ENCODE measurements at regions not wholly inside any gene's neighbourhood (a gene's known extent, or its start where the extent isn't known, plus 50 kb on each side); places are given as distances from the start of the nearest gene placed in this dataset.

DNA sequence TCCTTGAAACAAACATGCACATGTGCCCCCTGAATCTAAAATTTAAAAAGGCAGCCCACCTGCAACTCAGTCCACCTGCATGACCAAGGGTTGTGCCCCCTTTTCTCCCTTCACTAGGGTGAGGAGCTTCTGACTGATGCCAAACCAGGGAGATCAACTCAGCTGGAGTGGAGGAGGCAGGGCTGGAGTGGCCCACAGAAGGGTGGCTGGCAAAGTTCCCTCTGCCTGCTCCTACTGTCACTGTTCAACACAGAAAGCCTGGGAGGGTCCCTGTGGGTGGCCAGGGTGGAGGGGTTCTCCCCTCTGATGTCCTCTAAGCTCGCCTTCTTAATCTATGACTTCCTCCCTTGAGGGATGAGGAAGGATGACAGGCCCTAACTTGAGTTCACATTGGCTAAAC, 55.7 kb upstream of the ANTXRL start:
- no peak for DNase-seq
- no peaks in the 10 kb centered on the region for H4K20me1 ChIP-seq (ENCODE audit: insufficient read depth, low read length)
- no peak overlapping the region for H3K9ac ChIP-seq (ENCODE audit: low read length)
- H3K4me1 ChIP-seq (ENCODE audit: low read length) = 0 out of 2 replicates have a peak, but pooled peaks cover 3% of the 10 kb centered on the region
- H3K4me2 ChIP-seq (ENCODE audit: low read depth, low read length) = no peak overlapping the region
- H3K36me3 ChIP-seq (replicated peaks; ENCODE audit: insufficient read depth, low read length) = no peaks in the 10 kb centered on the region
- H3K9me3 ChIP-seq (replicated peaks; ENCODE audit: insufficient read depth, low read length) = no peaks in the 10 kb centered on the region
- no peak for TF ChIP-seq EZH2phosphoT487 (IDR thresholded peaks at IDR 0.05; ENCODE audit: low read length)
- TF ChIP-seq EZH2 (optimal IDR thresholded peaks at IDR 0.05; ENCODE audit: low read depth, low read length) = no peak
- TF ChIP-seq, protein P1, sequence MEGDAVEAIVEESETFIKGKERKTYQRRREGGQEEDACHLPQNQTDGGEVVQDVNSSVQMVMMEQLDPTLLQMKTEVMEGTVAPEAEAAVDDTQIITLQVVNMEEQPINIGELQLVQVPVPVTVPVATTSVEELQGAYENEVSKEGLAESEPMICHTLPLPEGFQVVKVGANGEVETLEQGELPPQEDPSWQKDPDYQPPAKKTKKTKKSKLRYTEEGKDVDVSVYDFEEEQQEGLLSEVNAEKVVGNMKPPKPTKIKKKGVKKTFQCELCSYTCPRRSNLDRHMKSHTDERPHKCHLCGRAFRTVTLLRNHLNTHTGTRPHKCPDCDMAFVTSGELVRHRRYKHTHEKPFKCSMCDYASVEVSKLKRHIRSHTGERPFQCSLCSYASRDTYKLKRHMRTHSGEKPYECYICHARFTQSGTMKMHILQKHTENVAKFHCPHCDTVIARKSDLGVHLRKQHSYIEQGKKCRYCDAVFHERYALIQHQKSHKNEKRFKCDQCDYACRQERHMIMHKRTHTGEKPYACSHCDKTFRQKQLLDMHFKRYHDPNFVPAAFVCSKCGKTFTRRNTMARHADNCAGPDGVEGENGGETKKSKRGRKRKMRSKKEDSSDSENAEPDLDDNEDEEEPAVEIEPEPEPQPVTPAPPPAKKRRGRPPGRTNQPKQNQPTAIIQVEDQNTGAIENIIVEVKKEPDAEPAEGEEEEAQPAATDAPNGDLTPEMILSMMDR (IDR thresholded peaks at IDR 0.05; ENCODE audit: low read length) = no peak
- H3K27me3 ChIP-seq (replicated peaks; ENCODE audit: insufficient read depth, low read length) = no peaks in the 10 kb centered on the region
- H3F3A ChIP-seq (ENCODE audit: insufficient read depth, low read length) = no peaks in the 10 kb centered on the region
- H3K4me3 ChIP-seq (ENCODE audit: low read length) = no peak overlapping the region
- no peak overlapping the region for H3K27ac ChIP-seq (ENCODE audit: low read length)
- H3K9me2 ChIP-seq (replicated peaks; ENCODE audit: insufficient read depth, low read length) = no peaks in the 10 kb centered on the region
- no peak overlapping the region for H2AFZ ChIP-seq (ENCODE audit: low read length)
- H3K79me2 ChIP-seq (ENCODE audit: low read length) = no peaks in the 10 kb centered on the region

DNA sequence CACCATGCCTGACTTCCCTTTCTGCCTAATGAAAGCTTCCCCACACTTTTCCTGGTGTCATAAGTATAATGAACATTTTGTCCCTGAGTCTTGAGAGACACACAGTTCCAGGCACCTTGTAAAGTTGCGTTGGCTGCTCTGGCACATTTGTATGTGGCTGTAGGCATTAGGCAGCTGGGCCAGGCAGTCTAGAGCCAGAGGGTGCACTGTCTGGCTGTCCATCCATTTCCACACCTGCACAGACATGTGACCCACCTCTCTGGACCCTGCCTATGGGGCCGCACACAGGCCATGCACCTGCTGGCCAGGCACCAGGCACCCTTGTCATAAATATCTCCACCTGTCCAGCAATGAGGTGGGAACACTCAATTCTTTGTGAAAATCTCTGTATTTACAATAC, 54.7 kb upstream of the ANTXRL start:
- Histone ChIP-seq H2AFZ (ENCODE audit: low read length) (no peak overlapping the region), H3K27me3 (replicated peaks; ENCODE audit: insufficient read depth, low read length) (no peaks in the 10 kb centered on the region), H4K20me1 (ENCODE audit: insufficient read depth, low read length) (no peaks in the 10 kb centered on the region), H3K9me3 (replicated peaks; ENCODE audit: insufficient read depth, low read length) (no peaks in the 10 kb centered on the region), H3K4me3 (ENCODE audit: low read length) (no peak overlapping the region), H3K4me1 (ENCODE audit: low read length) (0 out of 2 replicates have a peak, but pooled peaks cover 3% of the 10 kb centered on the region), H3F3A (ENCODE audit: insufficient read depth, low read length) (no peaks in the 10 kb centered on the region), H3K4me2 (ENCODE audit: low read depth, low read length) (no peak overlapping the region), H3K36me3 (replicated peaks; ENCODE audit: insufficient read depth, low read length) (no peaks in the 10 kb centered on the region), H3K27ac (ENCODE audit: low read length) (no peak overlapping the region), H3K9me2 (replicated peaks; ENCODE audit: insufficient read depth, low read length) (no peaks in the 10 kb centered on the region), H3K79me2 (ENCODE audit: low read length) (no peaks in the 10 kb centered on the region), H3K9ac (ENCODE audit: low read length) (no peak overlapping the region)
- DNase-seq = no peak
- TF ChIP-seq EZH2 (optimal IDR thresholded peaks at IDR 0.05; ENCODE audit: low read depth, low read length) (no peak), EZH2phosphoT487 (IDR thresholded peaks at IDR 0.05; ENCODE audit: low read length) (no peak)
- TF ChIP-seq, protein P1 (IDR thresholded peaks at IDR 0.05; ENCODE audit: low read length) = no peak

DNA sequence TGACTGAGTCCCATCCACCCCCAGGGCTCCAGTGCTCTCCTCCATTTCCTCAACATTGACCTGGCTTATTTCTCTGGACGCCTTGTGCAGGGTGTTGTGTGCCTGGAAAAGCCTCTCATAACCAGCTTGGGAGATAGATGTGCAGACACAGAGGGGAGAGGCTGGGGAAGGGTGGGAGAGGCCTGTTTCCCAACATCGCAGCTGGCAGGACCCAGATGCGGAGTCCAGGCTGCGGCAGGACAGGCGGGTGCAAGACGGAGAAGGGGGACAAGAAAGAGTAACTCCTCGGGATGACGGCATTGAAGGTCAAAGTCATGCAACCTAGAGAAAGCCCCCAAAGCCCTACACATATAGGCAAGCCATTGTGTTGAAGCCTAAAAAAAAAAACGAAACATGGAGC, 54.1 kb upstream of the ANTXRL start:
- Histone ChIP-seq H4K20me1 (ENCODE audit: insufficient read depth, low read length) (no peaks in the 10 kb centered on the region), H3K79me2 (ENCODE audit: low read length) (no peaks in the 10 kb centered on the region), H3F3A (ENCODE audit: insufficient read depth, low read length) (no peaks in the 10 kb centered on the region), H3K4me1 (ENCODE audit: low read length) (0 out of 2 replicates have a peak, but pooled peaks cover 3% of the 10 kb centered on the region), H3K27me3 (replicated peaks; ENCODE audit: insufficient read depth, low read length) (no peaks in the 10 kb centered on the region), H3K9me3 (replicated peaks; ENCODE audit: insufficient read depth, low read length) (no peaks in the 10 kb centered on the region), H3K9me2 (replicated peaks; ENCODE audit: insufficient read depth, low read length) (no peaks in the 10 kb centered on the region), H3K4me2 (ENCODE audit: low read depth, low read length) (no peak overlapping the region), H2AFZ (ENCODE audit: low read length) (no peak overlapping the region), H3K27ac (ENCODE audit: low read length) (no peak overlapping the region), H3K36me3 (replicated peaks; ENCODE audit: insufficient read depth, low read length) (no peaks in the 10 kb centered on the region), H3K4me3 (ENCODE audit: low read length) (no peak overlapping the region), H3K9ac (ENCODE audit: low read length) (no peak overlapping the region)
- TF ChIP-seq EZH2 (optimal IDR thresholded peaks at IDR 0.05; ENCODE audit: low read depth, low read length) = no peak
- no peak for TF ChIP-seq EZH2phosphoT487 (IDR thresholded peaks at IDR 0.05; ENCODE audit: low read length)
- TF ChIP-seq, protein P1 (IDR thresholded peaks at IDR 0.05; ENCODE audit: low read length) = no peak
- no peak for DNase-seq
